ENCODE measurements at regions not wholly inside any gene's neighbourhood (a gene's known extent, or its start where the extent isn't known, plus 50 kb on each side); places are given as distances from the start of the nearest gene placed in this dataset.
A peak's percentile ranks its signal among the peaks of the same experiment; 100 is the strongest.
"Not testable (repeated sequence)": the region's sequence is repeated elsewhere in the genome, so short reads cannot be mapped to it uniquely, and the experiment has no call there.

DNA sequence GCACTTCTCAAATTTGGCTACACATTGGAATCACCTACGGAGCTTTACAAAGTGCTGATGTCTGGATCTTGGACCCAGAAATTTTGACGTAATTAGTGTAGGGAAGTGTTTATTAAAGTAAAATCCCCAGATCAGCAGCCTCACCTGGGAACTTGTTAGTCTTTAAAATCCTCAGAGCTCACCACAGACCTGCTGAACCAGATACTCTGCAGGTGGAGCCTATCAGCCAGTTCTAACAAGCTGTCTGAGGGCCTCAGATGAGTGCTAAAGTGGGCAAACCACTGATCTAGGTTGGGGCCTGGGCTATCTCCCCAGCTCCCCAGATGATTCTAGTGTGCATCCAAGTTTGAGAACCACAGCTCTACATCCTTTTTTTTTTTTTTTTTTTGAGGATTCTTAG lies 436.0 kb downstream of the ETS1 start:
- TF ChIP-seq CTCF (IDR thresholded peaks at IDR 0.05): no peak
- no peak for ATAC-seq (ENCODE audit: low FRiP score)
- DNase-seq (ENCODE audit: low spot score): no peak

DNA sequence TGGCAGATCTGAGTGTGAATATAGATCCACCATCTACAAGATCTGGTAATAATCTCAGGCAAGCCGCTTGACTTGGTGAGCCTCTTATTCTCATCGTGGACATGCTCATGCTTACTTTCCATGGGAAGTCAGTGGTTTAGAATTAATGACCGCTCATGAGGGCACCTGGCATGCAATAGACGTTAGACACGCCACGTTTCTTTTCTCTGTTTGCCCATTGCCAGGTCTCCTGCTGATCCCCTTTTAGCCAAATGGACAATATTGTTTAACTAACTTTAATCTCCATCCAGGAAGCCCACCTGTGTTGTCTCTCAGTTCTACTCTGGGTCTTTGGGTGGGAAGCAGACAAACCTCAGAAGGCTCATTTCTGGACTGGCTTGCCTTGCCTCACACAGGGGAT lies 439.1 kb downstream of the ETS1 start:
- DNase-seq (ENCODE audit: low spot score): no peak
- no peak for ATAC-seq (ENCODE audit: low FRiP score)
- no peak for TF ChIP-seq CTCF (IDR thresholded peaks at IDR 0.05)

- ATAC-seq (ENCODE audit: low FRiP score) (peak; percentile 54), DNase-seq (ENCODE audit: low spot score) (no peak)
- no peak for TF ChIP-seq CTCF (IDR thresholded peaks at IDR 0.05)
Measured at GRCh38 chr11:128146926-128147605, 440.3 kb downstream of the ETS1 start.

GRCh38 chr11:128140293-128140692 lies 447.1 kb downstream of the ETS1 start:
- not testable (repeated sequence) for DNase-seq (ENCODE audit: low spot score); ATAC-seq (ENCODE audit: low FRiP score)

GRCh38 chr11:128135451-128135850 lies 451.9 kb downstream of the ETS1 start:
- no peak for TF ChIP-seq CTCF (IDR thresholded peaks at IDR 0.05)
- no peak for ATAC-seq (ENCODE audit: low FRiP score)

DNA sequence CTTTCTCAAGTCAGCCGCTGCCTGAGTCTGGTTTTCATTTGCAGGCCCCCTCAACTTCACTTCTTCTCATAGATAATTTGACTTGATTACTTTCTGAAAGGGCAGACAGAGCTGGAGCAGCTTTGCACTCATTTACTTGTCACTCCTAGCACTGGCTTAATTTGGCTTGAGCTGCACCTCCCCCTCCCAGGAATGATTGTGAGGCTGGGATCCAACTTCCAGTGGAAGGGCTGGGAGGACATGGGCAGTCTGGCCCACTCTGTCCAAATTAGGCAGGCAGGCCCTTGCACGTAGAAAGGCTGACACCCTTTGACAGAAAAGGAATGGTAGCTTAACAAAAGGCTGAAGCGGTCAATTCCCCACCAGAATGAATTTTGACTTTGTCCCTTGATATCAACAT lies 453.9 kb downstream of the ETS1 start:
- TF ChIP-seq CTCF (IDR thresholded peaks at IDR 0.05): no peak
- DNase-seq (ENCODE audit: low spot score): no peak
- ATAC-seq (ENCODE audit: low FRiP score): no peak

More at GRCh38 chr11:128135451-128135850, 451.9 kb downstream of the ETS1 start:
- DNase-seq (ENCODE audit: low spot score): no peak

DNA sequence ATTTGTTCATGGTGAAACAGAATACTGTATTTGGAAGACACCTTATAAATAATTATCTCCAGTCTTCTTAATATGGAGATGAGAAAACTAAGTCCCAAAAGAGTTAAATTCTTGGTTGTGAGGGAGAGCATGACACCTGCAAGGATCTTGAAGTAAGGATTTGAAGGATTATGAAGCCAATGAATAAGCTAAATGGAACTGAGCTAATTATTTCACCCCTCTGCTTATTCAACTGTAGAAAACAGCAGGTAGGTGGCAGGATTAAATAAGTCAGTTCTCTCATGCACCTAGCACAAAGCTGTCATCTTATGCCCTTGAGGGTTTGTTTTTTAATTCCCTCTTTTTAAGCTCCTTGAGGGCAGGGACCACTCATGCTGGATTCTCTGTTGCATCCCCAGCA lies 457.3 kb downstream of the ETS1 start:
- ATAC-seq (ENCODE audit: low FRiP score) (no peak), DNase-seq (ENCODE audit: low spot score) (no peak)
- no peak for TF ChIP-seq CTCF (IDR thresholded peaks at IDR 0.05)

Data from omental fat pad (tissue), 3 donors.